ENCODE measurements at regions not wholly inside any gene's neighbourhood (a gene's known extent, or its start where the extent isn't known, plus 50 kb on each side); places are given as distances from the start of the nearest gene placed in this dataset.
"Not testable (repeated sequence)": the region's sequence is repeated elsewhere in the genome, so short reads cannot be mapped to it uniquely, and the experiment has no call there.

DNA sequence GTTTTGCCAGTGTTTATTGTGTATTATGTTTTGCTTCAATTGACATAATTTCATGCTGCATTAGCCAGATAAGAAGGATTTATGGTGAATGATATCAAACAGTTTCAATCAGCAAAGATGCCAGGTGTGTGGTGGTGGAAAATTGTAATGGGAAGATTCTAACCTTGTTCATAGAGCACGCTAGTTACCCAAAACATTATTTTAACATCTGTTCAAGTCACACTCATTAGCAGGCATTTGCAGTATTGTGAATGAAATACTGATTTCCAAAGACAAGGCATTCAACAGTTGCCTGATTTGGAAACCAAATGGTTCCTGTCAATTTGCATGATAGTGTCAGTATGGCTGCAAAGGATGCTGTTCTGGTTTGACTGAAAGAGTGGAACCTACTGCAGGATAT lies 129.7 kb downstream of the EPC1 start:
- ATAC-seq (replicated peaks; ENCODE audit: extremely low read depth, poor library complexity, severe bottlenecking) (no peak), DNase-seq (ENCODE audit: low spot score in 2 of 2) (no peak)
- Mint-ChIP-seq H3K27ac (ENCODE audit: low read depth) (no peak overlapping the region), H3K4me3 (no peak overlapping the region), H3K4me1 (no peaks in the 10 kb centered on the region), H3K9me3 (no peaks in the 10 kb centered on the region), H3K27me3 (peaks cover 10% of the 10 kb centered on the region), H3K36me3 (ENCODE audit: insufficient read depth) (no peaks in the 10 kb centered on the region)

- ATAC-seq (replicated peaks; ENCODE audit: extremely low read depth, poor library complexity, severe bottlenecking); H3K4me3 Mint-ChIP-seq; H3K4me1 Mint-ChIP-seq; H3K9me3 Mint-ChIP-seq; H3K27ac Mint-ChIP-seq (ENCODE audit: low read depth); H3K36me3 Mint-ChIP-seq (ENCODE audit: insufficient read depth); DNase-seq (ENCODE audit: low spot score in 2 of 2); H3K27me3 Mint-ChIP-seq: not testable (repeated sequence)
Measured at GRCh38 chr10:32213838-32214237, 133.1 kb downstream of the EPC1 start.

- Mint-ChIP-seq H3K4me3 (no peak overlapping the region), H3K27ac (ENCODE audit: low read depth) (no peak overlapping the region), H3K4me1 (no peaks in the 10 kb centered on the region), H3K27me3 (no peaks in the 10 kb centered on the region), H3K36me3 (ENCODE audit: insufficient read depth) (no peaks in the 10 kb centered on the region), H3K9me3 (no peaks in the 10 kb centered on the region)
- ATAC-seq (replicated peaks; ENCODE audit: extremely low read depth, poor library complexity, severe bottlenecking) (no peak), DNase-seq (ENCODE audit: low spot score in 2 of 2) (no peak)
Measured at GRCh38 chr10:32211046-32211363, 136.0 kb downstream of the EPC1 start.

GRCh38 chr10:32210306-32211045 lies 136.5 kb downstream of the EPC1 start:
- H3K36me3 Mint-ChIP-seq (ENCODE audit: insufficient read depth): no peaks in the 10 kb centered on the region
- H3K9me3 Mint-ChIP-seq: no peaks in the 10 kb centered on the region
- H3K27me3 Mint-ChIP-seq: no peaks in the 10 kb centered on the region
- no peak for DNase-seq (ENCODE audit: low spot score in 2 of 2)
- no peak for ATAC-seq (replicated peaks; ENCODE audit: extremely low read depth, poor library complexity, severe bottlenecking)
- H3K4me1 Mint-ChIP-seq: no peaks in the 10 kb centered on the region
- H3K27ac Mint-ChIP-seq (ENCODE audit: low read depth): no peak overlapping the region
- H3K4me3 Mint-ChIP-seq: no peak overlapping the region

- ATAC-seq (replicated peaks; ENCODE audit: extremely low read depth, poor library complexity, severe bottlenecking): not testable (repeated sequence)
Measured at GRCh38 chr10:32208005-32208404, 139.0 kb downstream of the EPC1 start.

DNA sequence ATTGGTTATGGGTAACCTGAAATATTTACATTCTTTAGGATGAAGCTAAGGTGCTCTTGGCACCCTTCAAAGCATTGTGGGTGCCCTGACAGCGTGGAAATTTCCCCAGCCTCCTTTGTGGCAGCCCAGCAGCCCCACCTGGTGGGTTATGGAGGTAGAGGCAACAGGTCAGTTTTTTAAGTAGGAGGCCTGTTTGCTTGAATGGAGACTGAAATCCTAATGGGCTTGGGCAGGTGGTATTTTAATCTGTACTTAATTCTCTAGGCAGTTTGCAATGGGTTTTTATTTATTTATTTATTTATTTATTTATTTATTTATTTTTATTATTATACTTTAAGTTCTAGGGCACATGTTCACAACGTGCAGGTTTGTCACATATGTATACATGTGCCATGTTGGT lies 139.4 kb downstream of the EPC1 start:
- ATAC-seq (replicated peaks; ENCODE audit: extremely low read depth, poor library complexity, severe bottlenecking): no peak
- H3K4me3 Mint-ChIP-seq: no peak overlapping the region
- H3K27ac Mint-ChIP-seq (ENCODE audit: low read depth): no peak overlapping the region
- no peaks in the 10 kb centered on the region for H3K4me1 Mint-ChIP-seq
- H3K27me3 Mint-ChIP-seq: peaks cover 11% of the 10 kb centered on the region
- H3K36me3 Mint-ChIP-seq (ENCODE audit: insufficient read depth): no peaks in the 10 kb centered on the region
- H3K9me3 Mint-ChIP-seq: peaks cover 8% of the 10 kb centered on the region
- peak in 1 of 2 donors; percentile 29 for DNase-seq (ENCODE audit: low spot score in 2 of 2)

More at GRCh38 chr10:32208005-32208404, 139.0 kb downstream of the EPC1 start:
- not testable (repeated sequence) for H3K9me3 Mint-ChIP-seq; H3K27ac Mint-ChIP-seq (ENCODE audit: low read depth); H3K4me1 Mint-ChIP-seq; H3K36me3 Mint-ChIP-seq (ENCODE audit: insufficient read depth); DNase-seq (ENCODE audit: low spot score in 2 of 2); H3K4me3 Mint-ChIP-seq
- peaks cover 11% of the 10 kb centered on the region for H3K27me3 Mint-ChIP-seq

DNA sequence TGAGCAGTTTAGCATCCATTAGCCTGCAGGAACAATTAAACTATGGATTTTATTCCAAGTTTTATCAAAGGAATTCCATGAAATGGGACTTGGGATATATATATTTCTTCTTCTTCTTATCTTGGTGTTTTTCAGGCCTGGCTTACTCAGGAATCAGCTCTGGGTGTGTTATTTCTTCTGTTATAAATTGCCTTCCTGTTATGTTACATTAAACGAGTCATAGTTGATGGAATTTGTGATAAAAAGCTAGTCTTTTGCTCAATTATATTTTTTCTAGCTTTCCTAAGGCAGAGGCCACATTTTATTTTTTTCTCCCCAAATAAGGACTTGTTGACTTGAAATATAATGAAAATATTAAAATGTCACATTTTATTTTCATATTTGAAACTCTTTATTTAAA lies 141.3 kb downstream of the EPC1 start:
- DNase-seq (ENCODE audit: low spot score in 2 of 2): no peak
- H3K27ac Mint-ChIP-seq (ENCODE audit: low read depth): no peak overlapping the region
- H3K4me1 Mint-ChIP-seq: no peaks in the 10 kb centered on the region
- ATAC-seq (replicated peaks; ENCODE audit: extremely low read depth, poor library complexity, severe bottlenecking): no peak
- H3K36me3 Mint-ChIP-seq (ENCODE audit: insufficient read depth): no peaks in the 10 kb centered on the region
- peaks cover 11% of the 10 kb centered on the region for H3K27me3 Mint-ChIP-seq
- no peak overlapping the region for H3K4me3 Mint-ChIP-seq
- peaks cover 8% of the 10 kb centered on the region for H3K9me3 Mint-ChIP-seq

- H3K27ac Mint-ChIP-seq (ENCODE audit: low read depth): no peak overlapping the region
Measured at GRCh38 chr10:32204606-32205005, 142.4 kb downstream of the EPC1 start.

GRCh38 chr10:32199714-32200394 lies 143.6 kb upstream of the KIF5B start:
- Mint-ChIP-seq H3K27ac (ENCODE audit: low read depth) (no peak overlapping the region), H3K36me3 (ENCODE audit: insufficient read depth) (no peaks in the 10 kb centered on the region), H3K4me3 (no peak overlapping the region), H3K9me3 (peaks cover 8% of the 10 kb centered on the region), H3K27me3 (peaks cover 11% of the 10 kb centered on the region), H3K4me1 (no peaks in the 10 kb centered on the region)
- DNase-seq (ENCODE audit: low spot score in 2 of 2) (no peak), ATAC-seq (replicated peaks; ENCODE audit: extremely low read depth, poor library complexity, severe bottlenecking) (no peak)

More at GRCh38 chr10:32204606-32205005, 142.4 kb downstream of the EPC1 start:
- no peak for ATAC-seq (replicated peaks; ENCODE audit: extremely low read depth, poor library complexity, severe bottlenecking)
- H3K9me3 Mint-ChIP-seq: peaks cover 8% of the 10 kb centered on the region
- no peak for DNase-seq (ENCODE audit: low spot score in 2 of 2)
- H3K27me3 Mint-ChIP-seq: peaks cover 11% of the 10 kb centered on the region
- H3K4me3 Mint-ChIP-seq: no peak overlapping the region
- H3K36me3 Mint-ChIP-seq (ENCODE audit: insufficient read depth): no peaks in the 10 kb centered on the region
- no peaks in the 10 kb centered on the region for H3K4me1 Mint-ChIP-seq

DNA sequence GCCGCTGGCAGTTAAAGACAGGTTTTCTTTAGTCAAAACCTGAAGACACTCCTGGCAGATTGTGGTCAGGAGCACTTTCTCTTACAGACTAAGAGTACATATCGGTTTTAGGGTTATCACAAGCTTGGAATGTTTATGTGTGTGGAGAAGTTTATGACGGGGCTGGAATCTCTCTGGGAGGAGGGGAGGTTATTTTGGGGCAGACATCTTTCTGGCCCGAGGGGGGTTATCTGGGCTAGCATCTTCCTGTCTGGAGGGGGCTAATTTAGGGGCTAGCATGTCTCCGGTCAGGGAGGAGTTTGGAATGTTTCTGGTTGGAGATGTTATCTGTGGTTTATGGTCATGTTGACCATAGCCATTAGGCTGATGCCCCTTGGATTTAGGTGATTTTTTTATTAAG lies 141.2 kb upstream of the KIF5B start:
- Mint-ChIP-seq H3K36me3 (ENCODE audit: insufficient read depth) (no peaks in the 10 kb centered on the region), H3K4me3 (no peak overlapping the region), H3K9me3 (no peaks in the 10 kb centered on the region), H3K4me1 (no peaks in the 10 kb centered on the region), H3K27me3 (no peaks in the 10 kb centered on the region), H3K27ac (ENCODE audit: low read depth) (no peak overlapping the region)
- DNase-seq (ENCODE audit: low spot score in 2 of 2) (no peak), ATAC-seq (replicated peaks; ENCODE audit: extremely low read depth, poor library complexity, severe bottlenecking) (no peak)

DNA sequence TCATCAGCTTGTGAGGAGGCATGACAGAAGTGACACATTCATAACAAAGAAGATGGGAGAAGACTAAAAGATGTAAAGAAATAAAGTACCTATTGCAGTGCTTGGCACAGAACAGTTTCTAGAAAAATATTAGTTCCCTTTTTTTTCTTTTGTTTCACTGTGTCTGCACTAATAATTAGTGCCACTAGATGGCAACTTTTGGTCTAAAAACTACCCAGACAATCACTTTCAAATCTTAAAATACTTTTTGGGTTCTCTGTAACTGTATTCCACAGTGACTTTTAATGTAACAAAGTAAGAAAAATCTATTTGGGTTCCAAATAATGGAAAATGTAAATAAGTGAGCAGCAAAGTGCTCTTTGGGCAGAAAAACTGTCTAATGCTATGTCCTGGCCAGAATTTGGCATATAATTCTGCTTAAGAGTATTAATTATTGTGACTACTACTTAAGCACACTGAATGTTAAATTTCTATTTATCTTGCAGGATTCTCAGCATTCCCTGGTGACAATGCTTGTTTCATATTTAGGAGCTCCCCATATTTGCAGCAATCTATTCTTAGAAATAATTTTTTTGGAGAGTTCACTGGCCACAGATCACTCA lies 134.8 kb upstream of the KIF5B start:
- H3K9me3 Mint-ChIP-seq: no peaks in the 10 kb centered on the region
- peak; percentile 52 for ATAC-seq (replicated peaks; ENCODE audit: extremely low read depth, poor library complexity, severe bottlenecking)
- no peak overlapping the region for H3K27ac Mint-ChIP-seq (ENCODE audit: low read depth)
- peaks cover 5% of the 10 kb centered on the region for H3K4me1 Mint-ChIP-seq
- no peak overlapping the region for H3K4me3 Mint-ChIP-seq
- H3K36me3 Mint-ChIP-seq (ENCODE audit: insufficient read depth): no peaks in the 10 kb centered on the region
- peaks cover 20% of the 10 kb centered on the region for H3K27me3 Mint-ChIP-seq
- DNase-seq (ENCODE audit: low spot score in 2 of 2): no peak

DNA sequence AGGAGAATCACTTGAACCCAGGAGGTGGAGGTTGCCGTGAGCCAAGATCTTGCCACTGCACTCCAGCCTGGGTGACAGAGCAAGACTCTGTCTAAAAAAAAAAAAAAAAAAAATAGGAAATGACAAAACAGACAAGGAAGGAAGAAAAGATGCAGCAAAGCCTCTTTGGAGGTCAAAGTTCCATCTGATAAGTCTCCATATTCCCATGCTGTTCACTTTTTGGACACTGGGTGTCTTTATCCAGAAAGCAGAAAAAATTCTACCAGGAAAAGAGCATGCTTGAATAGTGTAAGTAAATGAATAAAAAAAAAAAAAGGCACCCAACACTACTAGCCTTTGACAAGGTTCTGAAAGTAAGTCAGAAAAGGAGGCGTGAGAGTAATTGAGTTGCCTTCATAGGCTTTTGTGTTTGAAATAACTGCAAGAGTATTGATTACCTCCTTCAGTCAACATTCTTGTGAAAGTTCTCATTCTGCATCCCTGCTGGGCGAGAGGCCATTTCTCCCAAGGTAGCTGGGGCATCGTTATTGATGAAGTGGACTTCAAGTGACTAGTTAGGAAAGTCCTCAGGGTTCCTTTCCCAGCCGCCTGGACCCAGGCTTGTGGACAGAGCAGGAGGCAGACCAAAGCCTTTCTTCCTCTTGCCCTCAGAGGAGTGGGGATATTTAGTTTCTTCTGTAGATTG lies 133.3 kb upstream of the KIF5B start:
- no peak overlapping the region for H3K4me3 Mint-ChIP-seq
- H3K27me3 Mint-ChIP-seq: peaks cover 20% of the 10 kb centered on the region
- H3K4me1 Mint-ChIP-seq: peaks cover 5% of the 10 kb centered on the region
- DNase-seq (ENCODE audit: low spot score in 2 of 2): no peak
- no peak overlapping the region for H3K27ac Mint-ChIP-seq (ENCODE audit: low read depth)
- H3K36me3 Mint-ChIP-seq (ENCODE audit: insufficient read depth): no peaks in the 10 kb centered on the region
- no peak for ATAC-seq (replicated peaks; ENCODE audit: extremely low read depth, poor library complexity, severe bottlenecking)
- H3K9me3 Mint-ChIP-seq: no peaks in the 10 kb centered on the region

All from central memory CD8-positive, alpha-beta T cell (primary cell).